HG02870 (cell line): ENCODE measurements at regions not wholly inside any gene's neighbourhood (a gene's known extent, or its start where the extent isn't known, plus 50 kb on each side); places are given as distances from the start of the nearest gene placed in this dataset.
"Not testable (repeated sequence)": the region's sequence is repeated elsewhere in the genome, so short reads cannot be mapped to it uniquely, and the experiment has no call there.

Source experiments
- ATAC-seq: cut with Tn5 transposase; IDR thresholded peaks from one replicate; pipeline ENCODE4 v1.9.1; 2021; ENCODE audit warnings: mild to moderate bottlenecking, moderate library complexity; ENCODE audit not compliant: unreplicated experiment

DNA sequence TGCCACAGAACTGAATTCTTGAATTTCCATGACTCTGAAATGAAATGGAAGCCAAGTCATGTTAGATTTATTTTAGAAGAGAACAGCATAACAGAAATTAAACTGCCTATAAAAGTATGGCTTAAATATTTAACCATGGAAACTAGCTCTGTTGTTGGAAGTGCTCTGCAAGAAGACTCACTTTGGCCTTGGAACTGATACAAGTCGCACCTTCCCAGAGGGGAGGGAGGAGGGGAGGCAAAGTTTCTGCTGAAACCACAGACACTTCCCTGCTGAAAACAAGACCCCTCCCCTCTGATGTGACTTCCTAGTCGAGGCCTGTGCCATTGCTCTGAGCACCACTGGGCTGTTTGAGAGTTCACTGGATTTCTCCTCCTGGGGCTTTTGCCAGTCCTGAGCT, 72.1 kb downstream of the OR13A1 start:
- no peak for ATAC-seq

DNA sequence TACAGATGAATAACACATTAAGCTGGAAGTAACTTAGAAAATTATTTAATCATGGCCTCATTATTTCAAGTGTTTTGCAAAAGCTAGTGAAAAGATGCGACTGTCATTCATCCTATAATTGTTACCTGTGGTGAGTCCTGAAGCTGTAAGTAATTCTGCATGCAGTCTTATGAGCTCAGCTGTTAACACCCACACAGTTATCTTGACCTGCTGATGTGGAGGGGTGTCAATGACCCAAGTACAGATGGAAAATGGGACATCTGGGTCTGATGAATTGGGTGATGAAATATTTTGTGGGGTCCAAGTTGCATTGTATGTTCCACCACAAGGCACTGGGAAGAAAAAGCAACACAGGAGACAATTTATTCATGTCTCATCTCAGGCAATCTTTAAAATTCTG, 68.9 kb downstream of the OR13A1 start:
- no peak for ATAC-seq

DNA sequence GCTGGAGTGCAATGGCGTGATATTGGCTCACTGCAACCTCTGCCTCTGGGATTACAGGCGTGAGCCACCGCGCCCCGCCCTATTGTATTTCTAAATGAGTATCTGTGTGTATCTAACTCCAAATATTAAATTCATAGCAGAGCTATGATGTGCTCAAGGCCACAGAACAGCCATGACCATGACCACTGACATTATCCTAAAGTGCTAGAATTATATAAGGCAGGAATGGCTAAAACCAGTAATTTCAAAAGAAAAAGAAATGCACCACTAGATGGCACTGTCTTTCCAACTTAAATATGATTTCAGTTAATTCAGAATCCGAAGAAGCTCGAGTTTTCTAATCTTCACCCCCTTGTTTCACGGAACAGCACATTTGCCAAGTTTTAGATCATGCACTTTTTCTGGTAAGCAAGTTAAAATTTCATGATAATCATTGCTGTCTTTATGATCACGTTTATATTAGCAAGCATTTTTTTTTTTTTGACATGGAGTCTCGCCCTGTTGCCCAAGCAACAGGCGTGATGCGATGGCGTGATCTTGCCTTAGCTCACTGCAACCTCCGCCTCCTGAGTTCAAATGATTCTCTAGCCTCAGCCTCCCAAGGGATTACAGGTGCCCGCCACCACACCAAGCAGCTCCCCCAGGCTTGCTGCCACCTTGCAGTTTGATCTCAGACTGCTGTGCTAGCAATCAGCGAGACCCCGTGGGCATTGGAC, 65.3 kb downstream of the OR13A1 start:
- ATAC-seq = peak; percentile 43

DNA sequence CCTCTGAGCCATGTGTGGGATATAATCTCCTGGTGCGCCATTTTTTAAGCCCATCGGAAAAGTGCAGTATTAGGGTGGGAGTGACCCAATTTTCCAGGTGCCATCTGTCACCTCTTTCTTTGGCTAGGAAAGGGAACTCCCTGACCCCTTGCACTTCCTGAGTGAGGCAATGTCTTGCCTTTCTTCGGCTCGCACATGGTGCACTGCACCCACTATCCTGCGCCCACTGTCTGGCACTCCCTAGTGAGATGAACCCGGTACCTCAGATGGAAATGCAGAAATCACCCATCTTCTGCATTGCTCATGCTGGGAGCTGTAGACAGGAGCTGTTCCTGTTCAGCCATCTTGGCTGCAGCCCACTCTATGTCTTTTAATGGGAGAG, 64.7 kb downstream of the OR13A1 start:
- not testable (repeated sequence) for ATAC-seq
